ENCODE measurements at regions not wholly inside any gene's neighbourhood (a gene's known extent, or its start where the extent isn't known, plus 50 kb on each side); places are given as distances from the start of the nearest gene placed in this dataset.

GRCh38 chr2:6301426-6301825, 564.3 kb downstream of the CMPK2 start:
- ATAC-seq (ENCODE audit: insufficient read depth, low read depth) (no peak), DNase-seq (no peak)
- Histone ChIP-seq H4K20me1 (ENCODE audit: insufficient read depth, low read length) (no peaks in the 10 kb centered on the region), H3K9ac (ENCODE audit: low read depth, low read length) (no peak overlapping the region), H3K4me3 (ENCODE audit: low read depth in 1 of 2, low read length in 2 of 2) (no peak overlapping the region), H3K79me2 (ENCODE audit: insufficient read depth, low read length) (no peaks in the 10 kb centered on the region), H3K27ac (ENCODE audit: low read length) (no peak overlapping the region), H3K27me3 (ENCODE audit: insufficient read depth, low read length, poor library complexity) (no peaks in the 10 kb centered on the region), H2AFZ (ENCODE audit: low read depth, low read length) (no peak overlapping the region), H3K9me3 (ENCODE audit: insufficient read depth, low read length, severe bottlenecking) (no peaks in the 10 kb centered on the region), H3K36me3 (ENCODE audit: insufficient read depth, low read length) (no peaks in the 10 kb centered on the region), H3K4me2 (ENCODE audit: insufficient read depth, low read length) (no peak overlapping the region), H3K4me1 (ENCODE audit: insufficient read depth, low read length) (no peaks in the 10 kb centered on the region)
- TF ChIP-seq EZH2 (IDR thresholded peaks at IDR 0.05; ENCODE audit: borderline replicate concordance, low read depth, low read length, severe bottlenecking), result no peak
- TF ChIP-seq, protein P1, sequence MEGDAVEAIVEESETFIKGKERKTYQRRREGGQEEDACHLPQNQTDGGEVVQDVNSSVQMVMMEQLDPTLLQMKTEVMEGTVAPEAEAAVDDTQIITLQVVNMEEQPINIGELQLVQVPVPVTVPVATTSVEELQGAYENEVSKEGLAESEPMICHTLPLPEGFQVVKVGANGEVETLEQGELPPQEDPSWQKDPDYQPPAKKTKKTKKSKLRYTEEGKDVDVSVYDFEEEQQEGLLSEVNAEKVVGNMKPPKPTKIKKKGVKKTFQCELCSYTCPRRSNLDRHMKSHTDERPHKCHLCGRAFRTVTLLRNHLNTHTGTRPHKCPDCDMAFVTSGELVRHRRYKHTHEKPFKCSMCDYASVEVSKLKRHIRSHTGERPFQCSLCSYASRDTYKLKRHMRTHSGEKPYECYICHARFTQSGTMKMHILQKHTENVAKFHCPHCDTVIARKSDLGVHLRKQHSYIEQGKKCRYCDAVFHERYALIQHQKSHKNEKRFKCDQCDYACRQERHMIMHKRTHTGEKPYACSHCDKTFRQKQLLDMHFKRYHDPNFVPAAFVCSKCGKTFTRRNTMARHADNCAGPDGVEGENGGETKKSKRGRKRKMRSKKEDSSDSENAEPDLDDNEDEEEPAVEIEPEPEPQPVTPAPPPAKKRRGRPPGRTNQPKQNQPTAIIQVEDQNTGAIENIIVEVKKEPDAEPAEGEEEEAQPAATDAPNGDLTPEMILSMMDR (IDR thresholded peaks at IDR 0.05; ENCODE audit: borderline replicate concordance, extremely low read depth, low read length, poor library complexity, severe bottlenecking), result no peak

DNA sequence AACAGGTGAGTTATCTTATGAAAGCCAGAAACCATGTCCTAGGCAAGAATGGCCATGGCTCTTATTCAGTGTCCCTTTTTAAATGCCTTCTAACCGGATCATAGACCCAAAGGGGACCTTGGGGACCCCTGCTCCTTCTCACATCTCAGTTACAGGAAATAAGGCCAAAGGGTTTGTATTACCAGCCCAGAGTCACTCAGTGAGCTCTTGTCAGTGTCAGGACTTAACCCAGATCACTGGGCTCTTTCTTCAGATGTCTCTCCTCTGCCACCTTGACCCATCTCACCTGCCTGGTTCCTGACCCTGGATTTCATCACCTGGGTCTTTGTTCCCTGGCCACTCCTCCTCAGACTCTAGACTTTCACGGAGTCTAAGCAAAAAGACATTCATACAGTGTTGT, 556.7 kb downstream of the CMPK2 start:
- Histone ChIP-seq H3K9ac (ENCODE audit: low read depth, low read length) (no peak overlapping the region), H3K4me1 (ENCODE audit: insufficient read depth, low read length) (no peaks in the 10 kb centered on the region), H3K9me3 (ENCODE audit: insufficient read depth, low read length, severe bottlenecking) (no peaks in the 10 kb centered on the region), H3K27me3 (ENCODE audit: insufficient read depth, low read length, poor library complexity) (peaks cover 3% of the 10 kb centered on the region), H3K4me3 (ENCODE audit: low read depth in 1 of 2, low read length in 2 of 2) (no peak overlapping the region), H3K27ac (ENCODE audit: low read length) (no peak overlapping the region), H3K79me2 (ENCODE audit: insufficient read depth, low read length) (no peaks in the 10 kb centered on the region), H3K36me3 (ENCODE audit: insufficient read depth, low read length) (no peaks in the 10 kb centered on the region), H2AFZ (ENCODE audit: low read depth, low read length) (no peak overlapping the region), H4K20me1 (ENCODE audit: insufficient read depth, low read length) (no peaks in the 10 kb centered on the region), H3K4me2 (ENCODE audit: insufficient read depth, low read length) (no peak overlapping the region)
- no peak for ATAC-seq (ENCODE audit: insufficient read depth, low read depth)
- DNase-seq, result no peak
- TF ChIP-seq, protein P1 (IDR thresholded peaks at IDR 0.05; ENCODE audit: borderline replicate concordance, extremely low read depth, low read length, poor library complexity, severe bottlenecking), result no peak
- TF ChIP-seq EZH2 (IDR thresholded peaks at IDR 0.05; ENCODE audit: borderline replicate concordance, low read depth, low read length, severe bottlenecking), result no peak

GRCh38 chr2:6309415-6310255, 556.1 kb downstream of the CMPK2 start:
- H3K4me1 ChIP-seq (ENCODE audit: insufficient read depth, low read length), result no peaks in the 10 kb centered on the region
- no peaks in the 10 kb centered on the region for H3K79me2 ChIP-seq (ENCODE audit: insufficient read depth, low read length)
- no peaks in the 10 kb centered on the region for H3K36me3 ChIP-seq (ENCODE audit: insufficient read depth, low read length)
- no peaks in the 10 kb centered on the region for H3K9me3 ChIP-seq (ENCODE audit: insufficient read depth, low read length, severe bottlenecking)
- DNase-seq, result no peak
- no peak overlapping the region for H3K4me3 ChIP-seq (ENCODE audit: low read depth in 1 of 2, low read length in 2 of 2)
- no peak for TF ChIP-seq EZH2 (IDR thresholded peaks at IDR 0.05; ENCODE audit: borderline replicate concordance, low read depth, low read length, severe bottlenecking)
- H3K4me2 ChIP-seq (ENCODE audit: insufficient read depth, low read length), result no peak overlapping the region
- H3K27me3 ChIP-seq (ENCODE audit: insufficient read depth, low read length, poor library complexity), result peaks cover 3% of the 10 kb centered on the region
- no peak overlapping the region for H3K9ac ChIP-seq (ENCODE audit: low read depth, low read length)
- no peak overlapping the region for H2AFZ ChIP-seq (ENCODE audit: low read depth, low read length)
- no peaks in the 10 kb centered on the region for H4K20me1 ChIP-seq (ENCODE audit: insufficient read depth, low read length)
- ATAC-seq (ENCODE audit: insufficient read depth, low read depth), result no peak
- H3K27ac ChIP-seq (ENCODE audit: low read length), result no peak overlapping the region
